ENCODE measurements at regions not wholly inside any gene's neighbourhood (a gene's known extent, or its start where the extent isn't known, plus 50 kb on each side); places are given as distances from the start of the nearest gene placed in this dataset.

GRCh38 chr9:119961774-119962424 is 592.7 kb upstream of the BRINP1 start:
- TF ChIP-seq POLR2A (IDR thresholded peaks at IDR 0.05) (no peak), CTCF (IDR thresholded peaks at IDR 0.05) (no peak)

Data from uterus (tissue), 2 donors.